ENCODE measurements at regions not wholly inside any gene's neighbourhood (a gene's known extent, or its start where the extent isn't known, plus 50 kb on each side); places are given as distances from the start of the nearest gene placed in this dataset.
A peak's percentile ranks its signal among the peaks of the same experiment; 100 is the strongest.
"Not testable (repeated sequence)": the region's sequence is repeated elsewhere in the genome, so short reads cannot be mapped to it uniquely, and the experiment has no call there.

DNA sequence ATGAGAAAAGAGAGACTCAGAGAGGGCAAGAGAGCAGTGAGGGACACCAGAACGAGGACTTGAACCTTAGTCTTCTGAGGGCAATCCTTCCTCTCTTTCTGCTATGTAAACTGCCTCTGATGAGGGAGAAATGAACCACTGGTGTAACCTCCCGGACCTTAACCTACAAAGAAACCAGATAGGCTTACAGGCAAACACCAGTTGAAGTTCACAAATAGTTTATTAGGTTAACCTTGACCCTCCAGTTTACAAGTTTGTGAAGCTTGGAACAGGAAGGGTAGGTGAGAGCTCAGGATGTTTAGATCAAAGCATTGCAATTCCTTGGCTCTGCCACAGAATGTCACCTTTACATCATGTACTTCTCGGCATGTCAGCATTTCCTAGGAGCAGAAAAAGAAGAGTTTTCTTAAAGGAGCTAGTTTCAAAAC, 486.4 kb upstream of the SPRED2 start:
- Histone ChIP-seq H3K36me3 (ENCODE audit: control insufficient read depth in 2 of 2, insufficient read depth in 2 of 2, low read length in 2 of 2) (no peaks in the 10 kb centered on the region), H3K27me3 (ENCODE audit: control insufficient read depth in 1 of 2, insufficient read depth in 2 of 2, low read length in 2 of 2) (no peaks in the 10 kb centered on the region), H3K27ac (ENCODE audit: low read length) (no peak overlapping the region), H3K4me3 (ENCODE audit: low read length in 2 of 2) (no peak overlapping the region), H3K9me3 (ENCODE audit: control insufficient read depth in 2 of 2, low read length in 2 of 2) (no peaks in the 10 kb centered on the region), H3K4me1 (ENCODE audit: control insufficient read depth, insufficient read depth, low read length) (peaks cover 14% of the 10 kb centered on the region), H3K9ac (ENCODE audit: low read length in 2 of 2) (no peak overlapping the region)

DNA sequence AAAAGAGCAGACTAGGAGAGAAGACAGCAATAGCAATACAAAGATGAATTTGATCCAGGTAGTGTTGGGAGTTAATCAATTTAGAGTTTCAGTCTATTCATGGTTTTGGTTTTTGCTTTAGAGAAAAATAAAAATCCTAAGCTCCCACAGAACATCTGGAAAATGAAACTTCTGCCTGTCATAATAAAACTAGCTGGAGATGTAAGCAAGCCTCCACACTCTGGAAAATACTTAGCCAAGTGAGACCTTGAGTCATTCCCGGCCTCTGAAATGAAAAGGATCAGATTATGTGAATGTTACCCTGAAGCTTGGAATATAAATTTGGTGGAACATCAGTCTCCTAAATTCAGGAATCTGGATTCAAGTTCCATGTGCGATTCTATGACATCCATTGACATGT, 485.6 kb upstream of the SPRED2 start:
- H3K27ac ChIP-seq (ENCODE audit: low read length) = peak overlapping the region; percentile 31

DNA sequence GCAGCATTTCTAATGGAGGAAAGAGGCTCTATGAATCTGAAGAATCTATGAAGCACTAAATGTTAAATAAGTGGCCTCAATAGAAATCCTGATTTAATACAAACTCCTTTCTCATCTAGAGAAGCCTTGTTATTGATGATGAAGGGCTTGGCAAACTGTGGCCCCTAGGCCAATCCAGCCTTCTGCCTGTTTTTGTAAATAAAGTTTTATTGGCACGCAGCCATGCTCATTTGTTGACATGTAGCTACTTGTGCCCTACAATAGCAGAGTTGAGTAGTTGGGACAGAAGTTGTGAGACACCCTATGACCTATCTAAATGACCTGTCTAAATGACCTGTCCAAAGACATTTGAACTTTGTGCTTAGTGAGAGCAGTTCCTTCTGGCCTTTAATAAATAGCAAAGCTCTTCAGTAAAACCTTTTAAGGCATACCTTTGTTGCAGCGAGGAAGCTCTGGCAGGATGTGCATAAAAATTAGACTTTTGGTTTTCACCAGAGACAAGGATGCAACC, 484.4 kb upstream of the SPRED2 start:
- H3K36me3 ChIP-seq (ENCODE audit: control insufficient read depth in 2 of 2, insufficient read depth in 2 of 2, low read length in 2 of 2) = no peaks in the 10 kb centered on the region
- no peaks in the 10 kb centered on the region for H3K9me3 ChIP-seq (ENCODE audit: control insufficient read depth in 2 of 2, low read length in 2 of 2)
- H3K4me3 ChIP-seq (ENCODE audit: low read length in 2 of 2) = no peak overlapping the region
- no peak overlapping the region for H3K9ac ChIP-seq (ENCODE audit: low read length in 2 of 2)
- H3K27me3 ChIP-seq (ENCODE audit: control insufficient read depth in 1 of 2, insufficient read depth in 2 of 2, low read length in 2 of 2) = no peaks in the 10 kb centered on the region
- H3K27ac ChIP-seq (ENCODE audit: low read length) = no peak overlapping the region
- peaks cover 14% of the 10 kb centered on the region for H3K4me1 ChIP-seq (ENCODE audit: control insufficient read depth, insufficient read depth, low read length)

More for the DNA sequence above, 485.6 kb upstream of the SPRED2 start:
- Histone ChIP-seq H3K27me3 (ENCODE audit: control insufficient read depth in 1 of 2, insufficient read depth in 2 of 2, low read length in 2 of 2) (no peaks in the 10 kb centered on the region), H3K9ac (ENCODE audit: low read length in 2 of 2) (no peak overlapping the region), H3K9me3 (ENCODE audit: control insufficient read depth in 2 of 2, low read length in 2 of 2) (no peaks in the 10 kb centered on the region), H3K4me1 (ENCODE audit: control insufficient read depth, insufficient read depth, low read length) (peaks cover 14% of the 10 kb centered on the region), H3K4me3 (ENCODE audit: low read length in 2 of 2) (no peak overlapping the region), H3K36me3 (ENCODE audit: control insufficient read depth in 2 of 2, insufficient read depth in 2 of 2, low read length in 2 of 2) (no peaks in the 10 kb centered on the region)

DNA sequence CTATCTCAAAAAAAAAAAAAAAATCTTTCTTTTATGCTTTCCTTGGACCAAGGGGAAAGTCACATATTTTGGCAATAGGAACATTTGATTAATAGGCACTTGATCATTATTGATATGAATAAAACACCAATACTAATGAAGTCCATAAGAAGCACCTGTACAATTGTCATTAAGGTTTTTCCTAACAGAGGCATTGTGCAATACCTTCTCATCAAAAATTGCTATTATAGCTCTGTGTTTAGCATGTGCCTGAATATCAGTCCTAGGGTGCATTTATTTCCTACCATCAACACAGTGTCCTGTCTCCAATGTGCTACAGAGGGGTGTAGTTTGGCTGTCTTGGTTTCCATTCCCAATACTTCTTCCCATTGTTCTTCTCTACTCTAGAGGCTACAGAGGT, 483.8 kb upstream of the SPRED2 start:
- Histone ChIP-seq H3K36me3 (ENCODE audit: control insufficient read depth in 2 of 2, insufficient read depth in 2 of 2, low read length in 2 of 2) (no peaks in the 10 kb centered on the region), H3K27ac (ENCODE audit: low read length) (no peak overlapping the region), H3K4me3 (ENCODE audit: low read length in 2 of 2) (no peak overlapping the region), H3K27me3 (ENCODE audit: control insufficient read depth in 1 of 2, insufficient read depth in 2 of 2, low read length in 2 of 2) (no peaks in the 10 kb centered on the region), H3K9me3 (ENCODE audit: control insufficient read depth in 2 of 2, low read length in 2 of 2) (no peaks in the 10 kb centered on the region), H3K4me1 (ENCODE audit: control insufficient read depth, insufficient read depth, low read length) (peaks cover 14% of the 10 kb centered on the region), H3K9ac (ENCODE audit: low read length in 2 of 2) (no peak overlapping the region)

DNA sequence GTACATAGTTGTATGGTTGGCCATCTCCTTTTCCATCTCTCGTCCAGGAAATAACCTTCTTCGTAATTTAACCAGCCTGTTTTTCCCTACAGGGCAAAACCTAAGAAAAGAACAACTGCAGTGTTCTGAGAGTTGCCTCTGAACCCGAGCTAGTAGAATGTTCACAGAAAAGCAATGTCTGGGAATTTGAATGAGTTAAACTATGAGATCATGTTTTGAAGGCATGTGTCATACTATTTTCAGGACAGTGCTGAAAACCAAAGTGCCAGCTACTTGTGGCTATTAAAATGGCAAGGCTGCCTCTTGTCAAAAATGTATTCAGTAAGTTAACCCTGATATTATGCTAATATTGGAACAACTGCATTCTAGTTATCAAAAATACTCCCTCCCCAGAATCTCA, 482.9 kb upstream of the SPRED2 start:
- no peak overlapping the region for H3K4me3 ChIP-seq (ENCODE audit: low read length in 2 of 2)
- no peak overlapping the region for H3K9ac ChIP-seq (ENCODE audit: low read length in 2 of 2)
- H3K4me1 ChIP-seq (ENCODE audit: control insufficient read depth, insufficient read depth, low read length) = peaks cover 13% of the 10 kb centered on the region
- no peak overlapping the region for H3K27ac ChIP-seq (ENCODE audit: low read length)
- no peaks in the 10 kb centered on the region for H3K27me3 ChIP-seq (ENCODE audit: control insufficient read depth in 1 of 2, insufficient read depth in 2 of 2, low read length in 2 of 2)
- H3K36me3 ChIP-seq (ENCODE audit: control insufficient read depth in 2 of 2, insufficient read depth in 2 of 2, low read length in 2 of 2) = no peaks in the 10 kb centered on the region
- H3K9me3 ChIP-seq (ENCODE audit: control insufficient read depth in 2 of 2, low read length in 2 of 2) = no peaks in the 10 kb centered on the region

DNA sequence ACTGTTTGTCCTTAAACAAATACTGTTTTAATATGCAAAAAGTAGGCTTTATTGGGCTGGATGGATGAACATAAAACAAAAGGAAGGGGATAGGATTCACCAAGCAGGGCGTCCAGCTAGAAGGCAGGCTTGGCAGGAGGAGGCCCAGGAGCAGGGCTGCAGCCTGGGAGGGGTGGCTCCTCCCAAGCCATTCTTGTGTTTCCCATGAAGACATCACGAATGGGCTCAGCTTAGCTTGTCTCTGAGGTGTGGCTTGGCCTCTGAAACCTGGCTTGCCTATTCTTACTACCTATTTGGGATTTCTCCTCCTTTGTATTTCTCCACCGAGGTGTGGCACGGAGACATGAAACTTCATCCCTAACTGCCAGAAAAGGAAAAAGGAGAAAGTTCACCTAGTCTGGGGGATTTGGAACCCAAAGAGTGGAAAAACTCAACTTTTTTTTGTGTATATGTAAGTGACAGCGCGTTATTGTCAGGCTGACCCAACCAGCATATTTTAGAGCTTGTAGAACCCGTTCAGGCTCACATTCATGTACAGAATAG, 481.9 kb upstream of the SPRED2 start:
- Histone ChIP-seq H3K9me3 (ENCODE audit: control insufficient read depth in 2 of 2, low read length in 2 of 2) (no peaks in the 10 kb centered on the region), H3K27me3 (ENCODE audit: control insufficient read depth in 1 of 2, insufficient read depth in 2 of 2, low read length in 2 of 2) (no peaks in the 10 kb centered on the region), H3K4me1 (ENCODE audit: control insufficient read depth, insufficient read depth, low read length) (peaks cover 10% of the 10 kb centered on the region), H3K9ac (ENCODE audit: low read length in 2 of 2) (no peak overlapping the region), H3K36me3 (ENCODE audit: control insufficient read depth in 2 of 2, insufficient read depth in 2 of 2, low read length in 2 of 2) (no peaks in the 10 kb centered on the region), H3K4me3 (ENCODE audit: low read length in 2 of 2) (no peak overlapping the region), H3K27ac (ENCODE audit: low read length) (no peak overlapping the region)

DNA sequence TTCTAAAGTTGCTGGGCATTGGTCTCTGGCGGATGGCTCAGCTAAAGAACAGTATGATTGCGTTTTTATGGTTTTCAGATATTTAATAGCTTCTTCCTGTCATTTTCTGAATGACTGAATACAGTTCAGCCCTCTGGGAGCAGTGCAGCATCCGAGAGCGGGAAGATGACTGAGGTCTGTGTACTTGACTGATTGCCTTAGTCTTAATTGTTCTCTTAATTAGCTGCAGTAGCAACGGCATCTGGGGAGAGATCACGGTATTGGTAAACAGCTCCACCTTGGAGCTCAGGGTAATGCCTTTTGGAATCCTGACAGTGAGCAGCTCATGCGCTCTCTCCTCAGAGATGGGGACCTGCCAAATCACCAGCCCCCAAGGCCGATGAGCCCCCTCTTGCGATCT, 481.4 kb upstream of the SPRED2 start:
- Histone ChIP-seq H3K4me1 (ENCODE audit: control insufficient read depth, insufficient read depth, low read length) (peaks cover 6% of the 10 kb centered on the region), H3K27ac (ENCODE audit: low read length) (no peak overlapping the region), H3K9ac (ENCODE audit: low read length in 2 of 2) (no peak overlapping the region), H3K4me3 (ENCODE audit: low read length in 2 of 2) (no peak overlapping the region), H3K36me3 (ENCODE audit: control insufficient read depth in 2 of 2, insufficient read depth in 2 of 2, low read length in 2 of 2) (no peaks in the 10 kb centered on the region), H3K27me3 (ENCODE audit: control insufficient read depth in 1 of 2, insufficient read depth in 2 of 2, low read length in 2 of 2) (no peaks in the 10 kb centered on the region), H3K9me3 (ENCODE audit: control insufficient read depth in 2 of 2, low read length in 2 of 2) (no peaks in the 10 kb centered on the region)

DNA sequence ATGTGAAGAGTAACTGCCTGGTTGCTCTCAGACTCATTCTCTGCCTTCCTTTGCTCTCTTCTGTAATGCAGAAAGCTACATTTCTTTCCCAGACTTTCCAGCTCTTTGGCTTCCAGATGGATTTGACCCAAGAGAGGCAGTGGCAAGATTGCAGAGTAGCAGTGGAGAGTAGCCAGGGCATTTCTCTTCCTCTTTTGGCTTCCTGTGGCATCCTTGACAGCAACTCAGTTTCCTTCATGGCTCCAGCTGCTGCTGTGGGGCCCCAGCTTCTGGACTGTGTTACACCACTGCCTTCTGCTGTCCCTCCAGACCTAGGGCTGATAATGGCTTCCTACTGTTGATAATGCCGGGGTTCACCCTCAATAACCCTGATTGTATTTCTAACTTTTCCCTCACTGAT, 469.4 kb upstream of the SPRED2 start:
- Histone ChIP-seq H3K9ac (ENCODE audit: low read length in 2 of 2) (no peak overlapping the region), H3K27ac (ENCODE audit: low read length) (no peak overlapping the region), H3K4me1 (ENCODE audit: control insufficient read depth, insufficient read depth, low read length) (no peaks in the 10 kb centered on the region), H3K36me3 (ENCODE audit: control insufficient read depth in 2 of 2, insufficient read depth in 2 of 2, low read length in 2 of 2) (no peaks in the 10 kb centered on the region), H3K27me3 (ENCODE audit: control insufficient read depth in 1 of 2, insufficient read depth in 2 of 2, low read length in 2 of 2) (no peaks in the 10 kb centered on the region), H3K4me3 (ENCODE audit: low read length in 2 of 2) (no peak overlapping the region), H3K9me3 (ENCODE audit: control insufficient read depth in 2 of 2, low read length in 2 of 2) (no peaks in the 10 kb centered on the region)

DNA sequence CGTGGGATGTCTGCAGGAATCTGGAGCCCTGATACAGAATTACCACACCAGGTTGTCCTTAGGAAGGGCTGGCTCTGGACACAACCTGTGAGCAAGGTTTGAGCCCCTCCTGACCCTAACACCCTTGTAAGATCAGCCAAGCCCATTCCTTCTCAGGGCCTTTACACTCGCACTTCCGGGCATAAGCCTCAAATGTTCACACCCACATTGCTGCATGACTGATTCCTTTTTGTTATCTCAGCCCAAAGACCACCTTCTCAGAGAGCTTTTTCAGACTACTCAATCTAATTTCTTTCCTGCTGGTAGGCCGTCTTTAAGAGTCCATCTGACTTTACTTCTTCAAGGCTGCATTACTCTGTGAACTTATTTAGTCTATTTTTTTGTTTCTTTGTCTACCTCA, 464.0 kb upstream of the SPRED2 start:
- Histone ChIP-seq H3K27ac (ENCODE audit: low read length) (no peak overlapping the region), H3K4me3 (ENCODE audit: low read length in 2 of 2) (no peak overlapping the region), H3K27me3 (ENCODE audit: control insufficient read depth in 1 of 2, insufficient read depth in 2 of 2, low read length in 2 of 2) (no peaks in the 10 kb centered on the region), H3K4me1 (ENCODE audit: control insufficient read depth, insufficient read depth, low read length) (no peaks in the 10 kb centered on the region), H3K9me3 (ENCODE audit: control insufficient read depth in 2 of 2, low read length in 2 of 2) (no peaks in the 10 kb centered on the region), H3K9ac (ENCODE audit: low read length in 2 of 2) (no peak overlapping the region), H3K36me3 (ENCODE audit: control insufficient read depth in 2 of 2, insufficient read depth in 2 of 2, low read length in 2 of 2) (no peaks in the 10 kb centered on the region)

DNA sequence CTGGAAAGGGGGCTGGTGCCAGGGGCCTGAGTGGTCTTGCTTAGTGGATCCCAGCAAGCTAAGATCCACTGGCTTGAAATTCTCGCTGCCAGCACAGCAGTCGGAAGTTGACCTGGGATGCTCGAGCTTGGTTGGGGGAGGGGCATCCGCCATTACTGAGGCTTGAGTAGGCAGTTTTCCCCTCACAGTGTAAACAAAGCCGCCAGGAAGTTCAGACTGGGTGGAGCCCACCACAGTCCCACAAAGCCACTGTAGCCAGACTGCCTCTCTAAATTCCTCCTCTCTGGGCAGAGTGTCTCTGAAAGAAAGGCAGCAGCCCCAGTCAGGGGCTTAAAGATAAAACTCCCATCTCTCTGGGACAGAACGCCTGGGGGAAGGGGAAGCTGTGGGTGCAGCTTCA, 457.7 kb upstream of the SPRED2 start:
- not testable (repeated sequence) for H3K9me3 ChIP-seq (ENCODE audit: control insufficient read depth in 2 of 2, low read length in 2 of 2); H3K27ac ChIP-seq (ENCODE audit: low read length); H3K4me1 ChIP-seq (ENCODE audit: control insufficient read depth, insufficient read depth, low read length); H3K36me3 ChIP-seq (ENCODE audit: control insufficient read depth in 2 of 2, insufficient read depth in 2 of 2, low read length in 2 of 2); H3K27me3 ChIP-seq (ENCODE audit: control insufficient read depth in 1 of 2, insufficient read depth in 2 of 2, low read length in 2 of 2); H3K4me3 ChIP-seq (ENCODE audit: low read length in 2 of 2); H3K9ac ChIP-seq (ENCODE audit: low read length in 2 of 2)

DNA sequence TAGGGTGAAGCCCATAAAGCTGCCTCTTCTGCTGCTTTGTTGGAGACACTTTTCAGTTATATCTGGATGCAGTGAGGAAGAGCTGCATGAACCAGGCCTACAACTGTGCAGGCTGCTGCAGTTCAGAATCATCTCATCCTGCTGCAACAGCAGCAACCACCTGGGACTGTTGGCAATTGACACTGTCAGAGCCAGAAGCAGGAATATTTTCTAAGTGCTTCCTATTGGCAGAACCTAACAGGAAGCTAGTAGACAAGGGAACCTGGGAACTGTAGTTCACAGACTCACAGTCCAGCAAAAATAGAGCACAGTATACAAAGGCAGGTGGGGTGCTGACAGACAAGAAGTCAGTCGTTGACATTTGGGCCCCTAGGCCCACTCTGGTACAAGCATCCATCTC, 452.9 kb upstream of the SPRED2 start:
- Histone ChIP-seq H3K36me3 (ENCODE audit: control insufficient read depth in 2 of 2, insufficient read depth in 2 of 2, low read length in 2 of 2) (no peaks in the 10 kb centered on the region), H3K4me1 (ENCODE audit: control insufficient read depth, insufficient read depth, low read length) (no peaks in the 10 kb centered on the region), H3K9me3 (ENCODE audit: control insufficient read depth in 2 of 2, low read length in 2 of 2) (no peaks in the 10 kb centered on the region)

More for the DNA sequence above, 452.9 kb upstream of the SPRED2 start:
- Histone ChIP-seq H3K27me3 (ENCODE audit: control insufficient read depth in 1 of 2, insufficient read depth in 2 of 2, low read length in 2 of 2) (no peaks in the 10 kb centered on the region), H3K4me3 (ENCODE audit: low read length in 2 of 2) (no peak overlapping the region), H3K9ac (ENCODE audit: low read length in 2 of 2) (no peak overlapping the region), H3K27ac (ENCODE audit: low read length) (no peak overlapping the region)
